GM23338 (cell line): ENCODE measurements at regions not wholly inside any gene's neighbourhood (a gene's known extent, or its start where the extent isn't known, plus 50 kb on each side); places are given as distances from the start of the nearest gene placed in this dataset.

Experiments used
- ATAC-seq: fragments of 200-7000 bp; cut with Tn5 transposase; 3 replicates; pipeline ENCODE4 v1.9.1; 2020
- DNase-seq: peaks from one replicate; pipeline ENCODE4 v3.0.0-alpha.2; 2015; ENCODE audit warnings: low spot score
- H2AFZ ChIP-seq: fragments of 200-600 bp; sonication (generic); 2 replicates; pipeline ENCODE4 v1.8.0; 2016; ENCODE audit warnings: antibody characterized with exemption, mild to moderate bottlenecking, moderate library complexity
- H3F3A ChIP-seq: fragments of 200-600 bp; sonication (generic); replicated peaks from 2 replicates; pipeline ENCODE4 v1.8.0; 2017; ENCODE audit warnings: antibody characterized with exemption, mixed run types, low read depth
- H3K27ac ChIP-seq: fragments of 200-600 bp; sonication (generic); 2 replicates; pipeline ENCODE4 v1.6.1; 2016; ENCODE audit warnings: low read depth
- H3K27me3 ChIP-seq: fragments of 200-600 bp; sonication (generic); 2 replicates; pipeline ENCODE4 v1.8.0; 2016; ENCODE audit warnings: mild to moderate bottlenecking, mixed run types, moderate library complexity; ENCODE audit not compliant: insufficient read depth
- H3K36me3 ChIP-seq: fragments of 200-600 bp; sonication (generic); 2 replicates; pipeline ENCODE4 v1.8.0; 2016; ENCODE audit warnings: mild to moderate bottlenecking; ENCODE audit not compliant: insufficient read depth
- H3K4me1 ChIP-seq: fragments of 200-600 bp; sonication (generic); 2 replicates; pipeline ENCODE4 v1.8.0; 2016; ENCODE audit warnings: mild to moderate bottlenecking, moderate library complexity; ENCODE audit not compliant: insufficient read depth
- H3K4me2 ChIP-seq: fragments of 200-600 bp; sonication (generic); 2 replicates; pipeline ENCODE4 v1.7.1; 2017; ENCODE audit warnings: mixed run types
- H3K4me3 ChIP-seq: fragments of 200-600 bp; sonication (generic); 2 replicates; pipeline ENCODE4 v1.6.1; 2016; ENCODE audit warnings: mixed run types
- H3K79me2 ChIP-seq: fragments of 200-600 bp; sonication (generic); replicated peaks from 2 replicates; pipeline ENCODE4 v1.8.0; 2017; ENCODE audit warnings: mild to moderate bottlenecking; ENCODE audit not compliant: insufficient read depth
- H3K9me2 ChIP-seq: fragments of 200-600 bp; sonication (generic); 2 replicates; pipeline ENCODE4 v1.8.0; 2017; ENCODE audit not compliant: insufficient read depth
- H4K20me1 ChIP-seq: fragments of 200-600 bp; sonication (generic); replicated peaks from 2 replicates; pipeline ENCODE4 v1.8.0; 2017; ENCODE audit warnings: mild to moderate bottlenecking; ENCODE audit not compliant: insufficient read depth
- H3K27ac Mint-ChIP-seq: 2 replicates; pipeline ENCODE4 v1.8.0; 2020; ENCODE audit warnings: inconsistent platforms, mild to moderate bottlenecking, moderate library complexity, mixed read lengths
- H3K27me3 Mint-ChIP-seq: 3 replicates; pipeline ENCODE4 v1.8.0; 2022; ENCODE audit warnings: low read depth, mild to moderate bottlenecking, moderate library complexity, mixed read lengths, inconsistent platforms; ENCODE audit not compliant: insufficient read depth, poor library complexity
- H3K36me3 Mint-ChIP-seq: 3 replicates; pipeline ENCODE4 v1.8.0; 2021; ENCODE audit warnings: low read depth, mild to moderate bottlenecking, inconsistent platforms, moderate library complexity, mixed read lengths
- H3K4me1 Mint-ChIP-seq: 3 replicates; pipeline ENCODE4 v1.8.0; 2020; ENCODE audit warnings: mild to moderate bottlenecking, inconsistent platforms, mixed read lengths
- H3K4me3 Mint-ChIP-seq: 3 replicates; pipeline ENCODE4 v1.8.0; 2021; ENCODE audit warnings: moderate library complexity, mild to moderate bottlenecking, inconsistent platforms, mixed read lengths
- H3K9me3 Mint-ChIP-seq: 3 replicates; pipeline ENCODE4 v1.8.0; 2020; ENCODE audit warnings: moderate library complexity, mild to moderate bottlenecking, inconsistent platforms, mixed read lengths
- CREB1 ChIP-seq: fragments of 250-450 bp; sonication (Bioruptor Pico); IDR thresholded peaks from 2 replicates; pipeline ENCODE4 v1.5.0; 2020; ENCODE audit warnings: low read depth, mild to moderate bottlenecking, moderate library complexity
- CTCF ChIP-seq, 2 experiments: fragments of 200-600 bp in 1 of 2; sonication (generic) in 1 of 2; conservative IDR thresholded peaks; 2 replicates each; pipeline versions ENCODE4 v1.5.1 to v1.6.1; 2016 to 2017; ENCODE audit warnings: antibody characterized with exemption in 2 of 2, low read depth in 2 of 2, mild to moderate bottlenecking in 2 of 2, moderate library complexity in 1 of 2
- ETS1 ChIP-seq: IDR thresholded peaks from 2 replicates; pipeline ENCODE4 v1.6.1; 2016; ENCODE audit warnings: antibody characterized with exemption
- STAT1 ChIP-seq: IDR thresholded peaks from one replicate; pipeline ENCODE4 v1.6.1; 2016; ENCODE audit warnings: antibody characterized with exemption; ENCODE audit not compliant: unreplicated experiment
- ZNF462 ChIP-seq: fragments of 250-450 bp; sonication (Bioruptor Pico); IDR thresholded peaks from 2 replicates; pipeline ENCODE4 v1.5.0; 2020; ENCODE audit warnings: mild to moderate bottlenecking, moderate library complexity

- TF ChIP-seq ZNF462 (no peak), STAT1 (no peak), ETS1 (no peak)
Observed at GRCh38 chr11:105538588-105538987, 71.3 kb upstream of the GRIA4 start (continued).

DNA sequence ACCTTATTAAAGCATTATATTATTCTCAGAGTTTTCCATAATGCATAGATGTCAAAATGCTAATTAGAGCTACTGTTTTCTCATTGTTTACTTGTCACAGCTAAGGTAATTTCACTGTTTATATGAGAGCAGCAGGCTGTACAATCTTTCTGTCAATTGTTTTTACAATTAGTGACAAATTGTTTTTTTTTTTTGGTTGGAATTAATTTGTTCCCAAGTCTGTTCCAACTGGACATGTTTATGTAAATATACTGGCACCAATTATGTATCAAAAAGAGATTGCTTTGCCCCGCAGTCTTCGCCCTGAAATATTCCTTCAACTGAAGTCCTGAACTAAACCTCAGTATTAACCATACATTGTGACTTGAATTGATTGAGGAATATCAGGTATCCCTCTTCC lies 72.3 kb upstream of the GRIA4 start:
- Histone ChIP-seq H3K4me3 (no peak overlapping the region), H3K27me3 (no peaks in the 10 kb centered on the region), H3K9me2 (no peaks in the 10 kb centered on the region), H3K79me2 (no peaks in the 10 kb centered on the region), H3F3A (no peaks in the 10 kb centered on the region), H2AFZ (no peak overlapping the region), H3K4me2 (no peak overlapping the region), H3K36me3 (no peaks in the 10 kb centered on the region), H4K20me1 (no peaks in the 10 kb centered on the region), H3K4me1 (no peaks in the 10 kb centered on the region), H3K27ac (no peak overlapping the region)
- no peak overlapping the region for H3K27ac Mint-ChIP-seq
- H3K9me3 Mint-ChIP-seq: no peaks in the 10 kb centered on the region
- ATAC-seq (no peak), DNase-seq (no peak)
- H3K4me3 Mint-ChIP-seq: no peak overlapping the region
- H3K27me3 Mint-ChIP-seq: no peaks in the 10 kb centered on the region
- no peaks in the 10 kb centered on the region for H3K36me3 Mint-ChIP-seq
- H3K4me1 Mint-ChIP-seq: no peaks in the 10 kb centered on the region
- no peak for TF ChIP-seq ZNF462
- TF ChIP-seq CTCF (conservative IDR thresholded peaks at IDR 0.05; ENCODE audit: low read depth in 2 of 2): no peak
- TF ChIP-seq STAT1: no peak
- TF ChIP-seq CREB1 (CRISPR knock-in tag): no peak
